Erythroblast (primary cell): ENCODE measurements at regions not wholly inside any gene's neighbourhood (a gene's known extent, or its start where the extent isn't known, plus 50 kb on each side); places are given as distances from the start of the nearest gene placed in this dataset.
"Not testable (repeated sequence)": the region's sequence is repeated elsewhere in the genome, so short reads cannot be mapped to it uniquely, and the experiment has no call there.

ENCODE experiments used
- DNase-seq, 2 experiments: peaks; one replicate each; lab custom pipeline; 2025; lab: John Stamatoyannopoulos, UW
- GATA1 ChIP-seq: IDR thresholded peaks from 2 replicates; pipeline ENCODE4 v1.6.1; 2011; ENCODE audit warnings: low read depth, mild to moderate bottlenecking, control low read depth, low read length, moderate library complexity
- POLR2A ChIP-seq: IDR thresholded peaks from 2 replicates; pipeline ENCODE4 v1.6.1; 2011; ENCODE audit warnings: mild to moderate bottlenecking, low read length

- DNase-seq: not testable (repeated sequence)
Observed at GRCh38 chr4:74505355-74505978, 60.5 kb downstream of the AREG start.

GRCh38 chr4:74509363-74509762 is 64.4 kb downstream of the AREG start:
- not testable (repeated sequence) for DNase-seq

GRCh38 chr4:74516303-74516702 is 71.4 kb downstream of the AREG start:
- TF ChIP-seq GATA1 (no peak), POLR2A (no peak)

GRCh38 chr4:74517996-74518395 is 73.1 kb downstream of the AREG start:
- DNase-seq: no peak
- no peak for TF ChIP-seq GATA1
- no peak for TF ChIP-seq POLR2A

More at GRCh38 chr4:74516303-74516702, 71.4 kb downstream of the AREG start:
- no peak for DNase-seq

GRCh38 chr4:74522251-74522991 is 77.5 kb downstream of the AREG start:
- no peak for DNase-seq
- TF ChIP-seq POLR2A: no peak
- TF ChIP-seq GATA1: no peak

GRCh38 chr4:74523096-74523495 is 78.2 kb downstream of the AREG start:
- no peak for DNase-seq
- TF ChIP-seq POLR2A (no peak), GATA1 (no peak)

GRCh38 chr4:74524985-74525384 is 80.0 kb downstream of the AREG start:
- TF ChIP-seq GATA1 (no peak), POLR2A (no peak)
- DNase-seq: no peak

GRCh38 chr4:74527049-74527448 is 82.1 kb downstream of the AREG start:
- TF ChIP-seq GATA1 (no peak), POLR2A (no peak)
- no peak for DNase-seq

GRCh38 chr4:74528178-74528577 is 83.2 kb downstream of the AREG start:
- DNase-seq: no peak
- TF ChIP-seq GATA1 (no peak), POLR2A (no peak)

GRCh38 chr4:74529284-74530041 is 84.5 kb downstream of the AREG start:
- no peak for DNase-seq
- no peak for TF ChIP-seq GATA1
- TF ChIP-seq POLR2A: no peak

GRCh38 chr4:74531963-74532794 is 87.2 kb downstream of the AREG start:
- peak; percentile 79 to 90 for DNase-seq
- TF ChIP-seq GATA1 (no peak), POLR2A (no peak)

GRCh38 chr4:74534121-74534520 is 89.2 kb downstream of the AREG start:
- TF ChIP-seq GATA1 (no peak), POLR2A (no peak)
- DNase-seq: no peak

- TF ChIP-seq POLR2A (no peak), GATA1 (no peak)
- peak in 1 of 2 experiments; percentile 8 for DNase-seq
Observed at GRCh38 chr4:74534936-74535335, 90.0 kb downstream of the AREG start.
